Aorta (tissue), 5 donors: ENCODE measurements at regions not wholly inside any gene's neighbourhood (a gene's known extent, or its start where the extent isn't known, plus 50 kb on each side); places are given as distances from the start of the nearest gene placed in this dataset.

Experiments used
- ATAC-seq: fragments of 200-7000 bp; cut with Tn5 transposase; one replicate; pipeline ENCODE4 v1.9.1; 2022; ENCODE audit warnings: moderate library complexity; ENCODE audit not compliant: low FRiP score
- DNase-seq, 2 donors: peaks; one replicate each; pipeline ENCODE4 v3.0.0-alpha.2; 2020
- H3K27ac ChIP-seq, 2 donors: one replicate each; pipeline ENCODE4 v1.5.1; 2013; ENCODE audit warnings: low read length in 2 of 2, mild to moderate bottlenecking in 2 of 2, moderate library complexity in 2 of 2, control low read depth in 1 of 2, inconsistent platforms in 1 of 2, low read depth in 1 of 2
- H3K27me3 ChIP-seq, 2 donors: one replicate each; pipeline ENCODE4 v1.6.1; 2013; ENCODE audit warnings: control low read depth in 1 of 2, low read length in 1 of 2, mild to moderate bottlenecking in 1 of 2, moderate library complexity in 1 of 2; ENCODE audit not compliant: insufficient read depth in 2 of 2, control insufficient read depth in 1 of 2
- H3K36me3 ChIP-seq, 2 donors: one replicate each; pipeline ENCODE4 v1.6.1; 2013; ENCODE audit warnings: control low read depth in 1 of 2, low read length in 1 of 2, mild to moderate bottlenecking in 1 of 2; ENCODE audit not compliant: insufficient read depth in 2 of 2, control insufficient read depth in 1 of 2
- H3K4me1 ChIP-seq, 2 donors: one replicate each; pipeline ENCODE4 v1.6.1; 2013; ENCODE audit warnings: low read length in 2 of 2, control low read depth in 1 of 2, mild to moderate bottlenecking in 1 of 2, moderate library complexity in 1 of 2; ENCODE audit not compliant: insufficient read depth in 2 of 2, control insufficient read depth in 1 of 2
- H3K4me3 ChIP-seq, 2 donors: one replicate each; pipeline ENCODE4 v1.5.1; 2013; ENCODE audit warnings: low read length in 2 of 2, control low read depth in 1 of 2, mild to moderate bottlenecking in 1 of 2
- H3K9me3 ChIP-seq: one replicate; pipeline ENCODE4 v1.6.1; 2013; ENCODE audit warnings: mild to moderate bottlenecking, low read length; ENCODE audit not compliant: control insufficient read depth
- WGBS, 2 donors: extraction: QIAGEN DNeasy Blood & Tissue Kit; methylation state at CpG; one replicate each; pipeline ENCODE4 v1.1.7; 2013; 5-methylcytosine and 5-hydroxymethylcytosine counted together
- intact Hi-C, 2 donors: fragments of 100-400 bp; cut with DNase I; formaldehyde crosslinking; loops; one replicate each; pipeline versions ENCODE4 v1.14.2 to v1.15.0; 2022
- donor health status: healthy with polysubstance abuse.
- donor health status: Bipolar disorder and iron deficiency.
- donor health status: DM: no; HTN: no; CAD: no.
- donor health status: DM: no; HTN: no; CAD: no.
- donor health status: DM: yes; HTN: yes; CAD: no.

DNA sequence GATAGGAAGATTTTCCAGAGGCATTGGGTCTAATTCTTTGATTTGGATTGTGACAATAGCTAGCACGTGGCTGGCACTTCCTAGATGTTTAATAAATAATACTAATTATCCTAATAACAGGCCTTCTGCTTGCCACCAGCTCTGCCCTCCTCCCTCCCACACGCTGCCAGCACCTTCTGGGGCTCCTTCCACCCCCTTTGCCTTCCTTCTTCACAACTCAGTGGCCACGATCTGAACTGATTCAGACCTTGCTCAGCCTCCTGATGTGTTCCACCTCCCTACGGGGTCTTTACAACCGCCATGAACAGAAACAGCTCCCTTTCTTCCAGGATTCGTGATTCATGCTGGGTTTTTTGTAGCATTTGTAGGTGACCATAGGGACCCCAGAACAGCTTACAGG, 310.3 kb upstream of the HS6ST1 start:
- DNase-seq: peak; percentile 1 to 7
- H3K4me3 ChIP-seq: no peak overlapping the region
- H3K36me3 ChIP-seq: no peaks in the 10 kb centered on the region
- intact Hi-C loops: no loop called here
- no peaks in the 10 kb centered on the region for H3K9me3 ChIP-seq
- H3K4me1 ChIP-seq: no peaks in the 10 kb centered on the region
- no peak overlapping the region for H3K27ac ChIP-seq
- 83 to 90% methylated on average over 6 of the region's 6 CpGs for WGBS, 2 donors
- no peaks in the 10 kb centered on the region for H3K27me3 ChIP-seq
- no peak for ATAC-seq

DNA sequence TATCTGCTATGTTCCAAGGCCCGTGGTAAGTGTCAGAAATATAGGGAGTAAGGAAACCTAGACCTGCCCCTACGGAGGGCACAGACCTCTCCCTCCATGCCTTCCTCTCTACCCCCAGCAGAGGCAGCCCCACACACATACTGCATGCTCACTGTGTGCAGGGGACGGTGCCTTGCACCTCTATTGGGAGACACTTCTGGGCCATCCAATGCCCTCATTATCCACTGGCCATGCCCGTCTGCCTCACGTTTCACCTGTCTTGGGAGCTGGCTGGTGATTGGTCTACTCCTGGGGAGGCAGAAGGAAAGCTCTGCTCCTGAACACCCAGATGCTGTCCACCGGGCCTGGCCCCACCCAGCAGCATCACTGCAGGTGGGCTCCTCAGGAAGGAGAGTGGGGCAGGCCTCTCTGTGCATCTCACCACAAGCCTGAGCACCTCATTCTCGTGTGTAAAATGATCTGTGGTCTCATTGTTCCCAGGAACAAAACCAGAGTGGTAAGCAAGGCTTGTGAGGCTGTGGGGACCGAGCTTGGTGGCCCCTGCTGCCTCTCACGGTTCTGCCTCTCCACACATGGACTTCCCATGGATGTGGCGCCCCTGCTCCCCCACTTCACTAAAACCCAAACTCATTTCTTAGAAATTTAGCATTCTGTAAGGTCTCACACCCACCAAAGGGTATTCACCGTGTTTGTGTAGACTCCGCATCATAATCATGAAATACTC, 312.5 kb upstream of the HS6ST1 start:
- no peaks in the 10 kb centered on the region for H3K36me3 ChIP-seq
- H3K9me3 ChIP-seq: no peaks in the 10 kb centered on the region
- intact Hi-C loops: no loop called here
- 95 to 96% methylated on average over 12 of the region's 12 CpGs for WGBS, 2 donors
- DNase-seq (peak; percentile 9 to 58), ATAC-seq (no peak)
- no peaks in the 10 kb centered on the region for H3K4me1 ChIP-seq
- no peak overlapping the region for H3K27ac ChIP-seq
- H3K27me3 ChIP-seq: no peaks in the 10 kb centered on the region
- no peak overlapping the region for H3K4me3 ChIP-seq

DNA sequence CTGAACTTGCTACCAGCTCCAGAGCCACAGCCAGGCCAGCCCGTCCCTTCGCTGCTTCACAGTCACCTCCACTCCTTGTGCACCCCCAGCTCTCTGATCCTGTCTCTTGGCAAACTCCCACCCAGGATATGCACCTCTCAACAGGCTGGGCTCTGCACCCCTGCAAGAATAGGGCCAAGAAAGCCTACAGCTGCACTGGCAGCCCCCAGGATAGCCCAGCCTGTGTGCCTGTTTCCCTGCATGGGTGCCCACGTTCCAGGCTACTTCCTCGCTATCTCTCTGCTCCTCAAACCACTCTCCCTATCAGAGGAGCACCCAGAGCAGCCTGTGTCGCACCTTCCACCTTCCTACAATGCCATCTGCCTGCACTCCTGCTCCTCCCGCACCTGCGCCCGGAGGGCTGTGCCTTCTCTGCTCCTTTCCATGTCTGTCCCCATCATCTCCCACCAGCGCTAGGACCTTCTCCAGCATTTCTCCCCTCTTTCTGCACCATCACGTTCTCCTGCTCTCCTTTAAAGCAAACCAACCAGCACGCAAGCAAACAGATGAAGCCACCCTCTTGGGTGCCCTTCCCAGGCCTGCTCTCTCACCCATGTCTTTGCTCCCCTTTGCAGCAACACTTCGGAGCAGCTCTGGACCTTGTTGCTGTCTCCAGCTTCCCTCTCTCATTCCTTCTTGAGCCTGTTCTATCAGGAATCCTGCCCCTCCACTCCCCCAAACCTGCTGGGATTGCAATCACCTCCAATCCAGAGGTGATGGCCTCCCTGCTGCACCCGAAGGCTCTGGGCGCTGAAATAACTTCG, 313.2 kb upstream of the HS6ST1 start:
- WGBS, 2 donors: 95% methylated on average over 15 of the region's 15 CpGs
- no peaks in the 10 kb centered on the region for H3K27me3 ChIP-seq
- intact Hi-C loops: no loop called here
- H3K4me1 ChIP-seq: no peaks in the 10 kb centered on the region
- no peak overlapping the region for H3K4me3 ChIP-seq
- no peaks in the 10 kb centered on the region for H3K9me3 ChIP-seq
- no peak overlapping the region for H3K27ac ChIP-seq
- H3K36me3 ChIP-seq: no peaks in the 10 kb centered on the region
- ATAC-seq (peak; percentile 21), DNase-seq (peak; percentile 13 to 41)

DNA sequence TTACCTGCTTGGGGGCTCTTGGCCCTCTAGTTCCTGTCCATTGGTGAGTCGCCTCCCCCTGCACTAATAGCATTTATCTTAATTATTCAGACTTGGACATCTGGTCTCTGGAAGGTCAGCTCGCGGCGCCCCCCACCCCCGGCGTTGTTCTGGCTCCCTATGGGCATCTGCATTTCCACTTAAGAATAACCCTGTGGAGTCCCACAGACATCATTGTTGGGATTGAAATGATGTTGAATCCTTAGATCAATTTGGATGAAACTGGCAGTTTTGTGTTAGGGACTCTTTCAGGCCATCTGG, 313.8 kb upstream of the HS6ST1 start:
- ATAC-seq (no peak), DNase-seq (peak; percentile 10 to 49)
- no peak overlapping the region for H3K27ac ChIP-seq
- H3K36me3 ChIP-seq: no peaks in the 10 kb centered on the region
- 90 to 92% methylated on average over 6 of the region's 6 CpGs for WGBS, 2 donors
- no peaks in the 10 kb centered on the region for H3K27me3 ChIP-seq
- intact Hi-C loops: no loop called here
- no peaks in the 10 kb centered on the region for H3K9me3 ChIP-seq
- H3K4me1 ChIP-seq: no peaks in the 10 kb centered on the region
- H3K4me3 ChIP-seq: no peak overlapping the region

DNA sequence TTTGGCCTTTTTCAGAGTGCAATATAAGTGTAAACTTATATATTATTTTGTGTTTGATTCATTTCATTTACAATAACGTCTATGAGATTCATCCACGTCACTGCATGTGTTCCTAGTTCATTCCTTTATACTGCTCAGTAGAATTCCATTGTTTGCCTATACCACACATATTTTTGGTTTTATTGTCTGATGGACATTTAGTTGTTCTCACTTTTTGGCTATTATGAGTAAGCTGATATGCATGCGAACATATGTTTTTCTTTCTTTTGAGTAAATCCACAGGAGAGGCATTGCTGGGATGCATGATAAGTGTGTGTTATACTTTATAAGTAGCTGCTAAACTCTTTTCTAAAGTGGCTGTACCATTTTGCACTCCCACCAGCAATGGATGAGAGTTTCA, 314.8 kb upstream of the HS6ST1 start:
- intact Hi-C loops: no loop called here
- DNase-seq: no peak
- 83 to 91% methylated on average over 3 of the region's 3 CpGs for WGBS, 2 donors
- Histone ChIP-seq H3K27ac (no peak overlapping the region), H3K4me1 (no peaks in the 10 kb centered on the region), H3K27me3 (no peaks in the 10 kb centered on the region), H3K36me3 (no peaks in the 10 kb centered on the region), H3K9me3 (no peaks in the 10 kb centered on the region), H3K4me3 (no peak overlapping the region)
- ATAC-seq: no peak

DNA sequence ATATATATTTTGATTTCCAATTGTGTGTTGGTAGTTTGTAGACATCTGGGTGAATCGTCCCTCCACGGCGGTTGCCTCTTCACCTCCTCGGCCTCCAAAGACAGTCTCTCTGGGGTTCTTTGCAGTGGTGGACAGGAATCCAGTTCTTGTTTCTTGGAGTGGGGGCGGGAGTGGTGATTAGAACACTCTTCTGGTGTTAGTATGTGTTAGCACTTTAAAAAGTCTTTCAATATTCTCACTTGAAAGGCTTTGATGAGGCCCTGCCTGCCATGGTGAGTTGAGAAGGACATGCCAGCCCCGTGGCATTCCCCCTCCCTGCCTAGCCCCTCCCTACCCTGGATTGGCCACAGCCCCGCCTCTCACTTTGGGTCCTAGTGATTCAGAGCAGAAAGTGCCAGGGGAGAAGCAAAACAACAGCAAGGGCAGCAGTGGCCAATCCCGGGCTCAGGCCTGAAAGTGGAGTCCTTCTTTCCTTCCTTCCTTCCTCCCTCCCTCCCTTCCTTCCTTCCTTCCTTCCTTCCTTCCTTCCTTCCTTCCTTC, 316.8 kb upstream of the HS6ST1 start:
- intact Hi-C loops: no loop called here
- WGBS, 2 donors: 66 to 74% methylated on average over 8 of the region's 8 CpGs
- Histone ChIP-seq H3K27me3 (no peaks in the 10 kb centered on the region), H3K4me3 (no peak overlapping the region), H3K27ac (no peak overlapping the region), H3K36me3 (no peaks in the 10 kb centered on the region), H3K4me1 (no peaks in the 10 kb centered on the region), H3K9me3 (no peaks in the 10 kb centered on the region)
- DNase-seq (peak; percentile 43 to 58), ATAC-seq (no peak)

DNA sequence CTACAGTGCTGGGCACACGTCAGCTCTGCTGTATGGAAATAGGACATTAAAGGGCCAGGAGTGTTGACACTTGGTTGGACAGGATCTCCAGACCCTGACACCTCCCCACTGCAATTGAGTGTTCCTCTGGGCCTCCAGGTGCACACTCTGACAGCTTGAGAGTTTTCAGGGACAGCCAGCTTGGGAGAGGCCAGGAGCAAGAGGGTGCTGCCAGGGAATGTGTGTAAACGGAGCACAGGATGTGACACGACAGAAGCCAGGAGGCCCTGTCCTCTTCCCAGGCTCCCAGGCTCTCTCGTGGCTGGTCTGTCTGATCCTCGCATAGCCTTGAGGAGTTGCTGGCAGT, 318.1 kb upstream of the HS6ST1 start:
- H3K4me1 ChIP-seq: no peaks in the 10 kb centered on the region
- no peaks in the 10 kb centered on the region for H3K36me3 ChIP-seq
- no peak overlapping the region for H3K27ac ChIP-seq
- ATAC-seq: no peak
- no peak overlapping the region for H3K4me3 ChIP-seq
- H3K27me3 ChIP-seq: no peaks in the 10 kb centered on the region
- no peaks in the 10 kb centered on the region for H3K9me3 ChIP-seq
- intact Hi-C loops: no loop called here
- peak; percentile 24 to 31 for DNase-seq
- 69 to 77% methylated on average over 5 of the region's 5 CpGs for WGBS, 2 donors

DNA sequence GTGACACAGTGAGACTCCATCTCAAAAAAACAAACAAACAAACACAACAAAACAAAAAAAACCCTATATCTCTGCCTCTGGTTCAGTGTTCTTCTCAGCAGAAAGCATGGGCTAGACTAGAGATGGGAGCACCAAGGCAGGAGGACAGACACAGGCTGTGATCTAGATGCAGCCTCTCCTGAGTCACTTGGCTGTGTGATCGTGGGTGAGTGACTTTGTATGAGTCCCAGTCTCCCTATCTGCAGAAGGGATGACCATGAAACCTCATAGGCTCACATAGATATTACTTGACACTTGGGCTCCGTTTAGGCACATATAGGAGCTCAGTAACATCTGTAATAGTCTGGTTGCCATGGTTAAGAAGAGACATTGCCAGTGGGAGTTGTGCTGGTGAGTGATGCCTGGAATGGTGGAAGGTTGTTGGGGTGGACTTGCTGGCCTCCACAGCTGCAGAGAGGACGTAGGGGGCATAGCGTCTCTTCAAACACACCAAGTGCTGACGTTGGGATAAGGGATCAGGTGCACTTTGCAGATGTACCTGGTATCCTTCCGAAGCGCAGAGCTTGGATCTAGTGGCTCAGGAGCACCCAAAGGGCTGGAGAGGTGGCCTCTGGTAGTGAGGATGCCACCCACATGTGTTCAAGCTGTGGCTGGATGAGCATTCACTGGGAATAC, 318.9 kb upstream of the HS6ST1 start:
- intact Hi-C loops: no loop called here
- Histone ChIP-seq H3K4me3 (no peak overlapping the region), H3K27ac (no peak overlapping the region), H3K9me3 (no peaks in the 10 kb centered on the region), H3K36me3 (no peaks in the 10 kb centered on the region), H3K4me1 (no peaks in the 10 kb centered on the region), H3K27me3 (no peaks in the 10 kb centered on the region)
- DNase-seq (peak; percentile 12 to 27), ATAC-seq (no peak)
- WGBS, 2 donors: 93 to 96% methylated on average over 7 of the region's 7 CpGs
